A673 (cell line): ENCODE measurements at regions not wholly inside any gene's neighbourhood (a gene's known extent, or its start where the extent isn't known, plus 50 kb on each side); places are given as distances from the start of the nearest gene placed in this dataset.

Experiments used
- BruUV-seq: library from RNA; stranded (reverse); fragments of 400-500 nt; replicated peaks from 2 replicates; lab custom pipeline; 2021; lab: Mats Ljungman, UMichigan
- CTCF ChIA-PET: fragments of 300-600 bp; sonication (Branson Sonifier 250); formaldehyde crosslinking; loops from one replicate; lab custom pipeline; 2022; ENCODE audit warnings: antibody characterized with exemption; lab: Charles Lee
- POLR2A ChIA-PET: fragments of 300-600 bp; sonication (Branson Sonifier 250); formaldehyde crosslinking; loops from one replicate; lab custom pipeline; 2022; ENCODE audit warnings: antibody characterized with exemption; ENCODE audit not compliant: low non-redundant PET; lab: Charles Lee
- DNase-seq: peaks from one replicate; pipeline ENCODE4 v3.0.0-alpha.2; 2015; ENCODE audit warnings: low spot score
- H3K27ac ChIP-seq: fragments of 200-600 bp; sonication (generic); 2 replicates; pipeline ENCODE4 v1.5.1; 2016; ENCODE audit warnings: mixed run types, low read depth, mild to moderate bottlenecking, mixed read lengths, antibody characterized with exemption, low read length; ENCODE audit not compliant: poor library complexity, severe bottlenecking
- H3K27me3 ChIP-seq: fragments of 200-600 bp; sonication (generic); replicated peaks from 2 replicates; pipeline ENCODE4 v1.6.1; 2017; ENCODE audit warnings: mixed run types, low read depth, mild to moderate bottlenecking, mixed read lengths, antibody characterized with exemption, low read length; ENCODE audit not compliant: insufficient read depth, poor library complexity
- H3K36me3 ChIP-seq: fragments of 200-600 bp; sonication (generic); 2 replicates; pipeline ENCODE4 v1.6.1; 2016; ENCODE audit warnings: mixed run types, mild to moderate bottlenecking, mixed read lengths, antibody characterized with exemption, low read length; ENCODE audit not compliant: insufficient read depth, poor library complexity, severe bottlenecking
- H3K4me1 ChIP-seq: fragments of 200-600 bp; sonication (generic); 2 replicates; pipeline ENCODE4 v1.6.1; 2017; ENCODE audit warnings: mixed run types, mild to moderate bottlenecking, mixed read lengths, antibody characterized with exemption, low read length; ENCODE audit not compliant: insufficient read depth, poor library complexity, severe bottlenecking
- H3K4me3 ChIP-seq: fragments of 200-600 bp; sonication (generic); 2 replicates; pipeline ENCODE4 v1.5.1; 2016; ENCODE audit warnings: low read depth, mixed run types, mild to moderate bottlenecking, mixed read lengths, low read length; ENCODE audit not compliant: poor library complexity, severe bottlenecking
- H3K9me3 ChIP-seq: fragments of 200-600 bp; sonication (generic); 2 replicates; pipeline ENCODE4 v1.6.1; 2016; ENCODE audit warnings: mixed run types, low read depth, mild to moderate bottlenecking, mixed read lengths, antibody characterized with exemption, low read length; ENCODE audit not compliant: poor library complexity, severe bottlenecking
- CTCF ChIP-seq: fragments of 300-800, 200-600 bp; sonication (generic); conservative IDR thresholded peaks from 2 replicates; pipeline ENCODE4 v1.5.1; 2017; ENCODE audit warnings: low read depth, mild to moderate bottlenecking, antibody characterized with exemption, low read length, moderate library complexity, mixed read lengths
- EZH2 ChIP-seq: fragments of 200-600 bp; sonication (generic); IDR thresholded peaks from 2 replicates; pipeline ENCODE4 v1.6.1; 2017; ENCODE audit warnings: borderline replicate concordance, low read depth, mild to moderate bottlenecking, mixed read lengths, antibody characterized with exemption, low read length; ENCODE audit not compliant: poor library complexity, severe bottlenecking
- intact Hi-C: fragments of 100-400 bp; cut with micrococcal nuclease; formaldehyde crosslinking; loops from one replicate; pipeline ENCODE4 v1.10.0; 2022; ENCODE audit not compliant: unreplicated experiment

DNA sequence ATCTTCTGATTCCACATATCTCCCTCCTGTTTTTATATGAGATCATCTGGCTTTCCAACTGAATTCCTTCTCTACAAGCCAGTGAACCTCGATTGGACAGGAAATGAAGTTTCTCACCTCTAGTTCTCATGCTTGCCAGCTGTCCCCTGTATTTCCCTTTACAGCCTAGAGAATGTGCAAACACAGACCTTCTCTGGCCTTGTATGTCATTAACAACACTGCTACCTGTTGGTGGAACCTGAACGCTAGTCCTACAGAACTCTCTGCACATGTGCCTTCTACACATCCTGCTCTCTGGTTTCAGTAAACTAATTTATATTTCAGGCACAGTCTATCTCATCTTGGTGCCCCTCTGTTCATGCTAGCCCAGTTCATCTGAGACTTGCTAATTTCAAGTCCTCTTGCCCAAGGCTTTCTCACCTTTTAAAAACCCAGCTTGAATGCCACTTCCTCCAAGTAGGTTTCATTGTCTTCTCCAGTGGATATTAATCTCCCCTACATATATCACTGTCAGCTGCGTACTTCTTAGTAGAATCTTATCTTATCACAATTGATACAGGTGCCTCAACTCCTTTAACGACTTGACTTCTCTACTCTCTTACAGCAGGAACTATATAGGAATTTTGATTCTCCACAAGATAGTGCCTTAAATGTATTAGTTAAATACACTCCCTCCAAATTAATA lies 549.9 kb downstream of the PLPP3 start:
- Histone ChIP-seq H3K4me3 (no peak overlapping the region), H3K9me3 (no peaks in the 10 kb centered on the region), H3K4me1 (no peaks in the 10 kb centered on the region), H3K36me3 (no peaks in the 10 kb centered on the region), H3K27me3 (peaks cover 5% of the 10 kb centered on the region), H3K27ac (no peak overlapping the region)
- ChIA-PET POLR2A (no interaction called here), CTCF (no interaction called here)
- intact Hi-C loops, result no loop called here
- TF ChIP-seq CTCF (no peak), EZH2 (no peak)
- no TSS peak for BruUV-seq
- no peak for DNase-seq

DNA sequence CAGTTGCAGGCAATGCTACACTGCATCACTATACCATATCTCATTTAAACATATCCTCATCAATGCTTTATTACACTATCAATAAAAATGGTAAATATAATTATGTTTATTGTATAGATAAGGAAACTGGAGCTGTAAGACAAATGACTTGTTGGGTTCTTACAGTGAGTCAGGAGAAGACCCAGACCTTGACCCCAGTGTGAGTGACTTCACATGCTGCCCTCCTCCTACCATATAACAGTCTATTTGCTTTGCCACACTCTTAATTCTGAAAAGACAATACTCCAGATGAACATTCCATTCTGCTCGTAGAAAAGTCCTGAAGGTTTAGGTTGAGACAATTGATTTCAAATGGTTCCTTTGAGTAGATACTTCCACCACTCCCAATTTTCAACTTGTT lies 550.5 kb downstream of the PLPP3 start:
- H3K27ac ChIP-seq, result no peak overlapping the region
- POLR2A ChIA-PET, result no interaction called here
- DNase-seq, result no peak
- no peak overlapping the region for H3K4me3 ChIP-seq
- intact Hi-C loops, result no loop called here
- H3K9me3 ChIP-seq, result no peaks in the 10 kb centered on the region
- H3K36me3 ChIP-seq, result no peaks in the 10 kb centered on the region
- CTCF ChIA-PET, result no interaction called here
- H3K27me3 ChIP-seq, result peaks cover 5% of the 10 kb centered on the region
- BruUV-seq, result no TSS peak
- TF ChIP-seq CTCF, result no peak
- no peak for TF ChIP-seq EZH2
- H3K4me1 ChIP-seq, result no peaks in the 10 kb centered on the region

GRCh38 chr1:56028244-56028643 lies 551.1 kb downstream of the PLPP3 start:
- TF ChIP-seq EZH2 (no peak), CTCF (no peak)
- no TSS peak for BruUV-seq
- no peak overlapping the region for H3K4me3 ChIP-seq
- no peaks in the 10 kb centered on the region for H3K9me3 ChIP-seq
- no peak for DNase-seq
- ChIA-PET CTCF (no interaction called here), POLR2A (no interaction called here)
- no peaks in the 10 kb centered on the region for H3K4me1 ChIP-seq
- peaks cover 5% of the 10 kb centered on the region for H3K27me3 ChIP-seq
- intact Hi-C loops, result no loop called here
- no peak overlapping the region for H3K27ac ChIP-seq
- H3K36me3 ChIP-seq, result no peaks in the 10 kb centered on the region
